ENCODE measurements at regions not wholly inside any gene's neighbourhood (a gene's known extent, or its start where the extent isn't known, plus 50 kb on each side); places are given as distances from the start of the nearest gene placed in this dataset.

GRCh38 chr13:63853816-63854215 lies 2438.2 kb upstream of the PCDH20 start:
- no peak for TF ChIP-seq POLR2A (IDR thresholded peaks at IDR 0.05)
- TF ChIP-seq CTCF (IDR thresholded peaks at IDR 0.05), result no peak
